ENCODE measurements at regions not wholly inside any gene's neighbourhood (a gene's known extent, or its start where the extent isn't known, plus 50 kb on each side); places are given as distances from the start of the nearest gene placed in this dataset.

GRCh38 chr4:186441502-186441901 is 113.9 kb downstream of the MTNR1A start:
- no peak overlapping the region for H3K4me3 ChIP-seq (ENCODE audit: low read depth, low read length)
- CTCF ChIA-PET: no interaction called here
- no peaks in the 10 kb centered on the region for H3K27me3 ChIP-seq (replicated peaks; ENCODE audit: control insufficient read depth, insufficient read depth, low read length)
- Mint-ChIP-seq H3K4me1 (ENCODE audit: low read depth, unreplicated experiment) (peaks cover 6% of the 10 kb centered on the region), H3K9me3 (ENCODE audit: unreplicated experiment) (peaks cover 16% of the 10 kb centered on the region), H3K27ac (ENCODE audit: unreplicated experiment) (no peak overlapping the region), H3K4me3 (ENCODE audit: unreplicated experiment) (no peak overlapping the region), H3K36me3 (ENCODE audit: insufficient read depth, unreplicated experiment) (no peaks in the 10 kb centered on the region), H3K27me3 (ENCODE audit: insufficient read depth, unreplicated experiment) (peaks cover 16% of the 10 kb centered on the region)
- no peaks in the 10 kb centered on the region for H3K36me3 ChIP-seq (ENCODE audit: control insufficient read depth, insufficient read depth, low read length)
- intact Hi-C loops (cut with micrococcal nuclease; ENCODE audit: unreplicated experiment): no loop called here
- DNase-seq: no peak
- no peaks in the 10 kb centered on the region for H3K9me3 ChIP-seq
- no peak for TF ChIP-seq CTCF (IDR thresholded peaks at IDR 0.05; ENCODE audit: insufficient read depth in 1 of 2, low read depth in 1 of 2, low read length in 1 of 2, severe bottlenecking in 1 of 2, unreplicated experiment in 1 of 2)
- no peaks in the 10 kb centered on the region for H3K4me1 ChIP-seq
- POLR2A ChIA-PET: no interaction called here
- BruUV-seq (replicated peaks): no TSS peak

- no peak for DNase-seq
- Histone ChIP-seq H3K4me1 (no peaks in the 10 kb centered on the region), H3K4me3 (ENCODE audit: low read depth, low read length) (no peak overlapping the region), H3K36me3 (ENCODE audit: control insufficient read depth, insufficient read depth, low read length) (no peaks in the 10 kb centered on the region), H3K9me3 (no peaks in the 10 kb centered on the region), H3K27me3 (replicated peaks; ENCODE audit: control insufficient read depth, insufficient read depth, low read length) (no peaks in the 10 kb centered on the region)
- Mint-ChIP-seq H3K9me3 (ENCODE audit: unreplicated experiment) (no peaks in the 10 kb centered on the region), H3K36me3 (ENCODE audit: insufficient read depth, unreplicated experiment) (no peaks in the 10 kb centered on the region), H3K27ac (ENCODE audit: unreplicated experiment) (no peak overlapping the region), H3K27me3 (ENCODE audit: insufficient read depth, unreplicated experiment) (no peaks in the 10 kb centered on the region), H3K4me3 (ENCODE audit: unreplicated experiment) (no peak overlapping the region), H3K4me1 (ENCODE audit: low read depth, unreplicated experiment) (no peaks in the 10 kb centered on the region)
- no TSS peak for BruUV-seq (replicated peaks)
- ChIA-PET CTCF (no interaction called here), POLR2A (no interaction called here)
- no peak for TF ChIP-seq CTCF (IDR thresholded peaks at IDR 0.05; ENCODE audit: insufficient read depth in 1 of 2, low read depth in 1 of 2, low read length in 1 of 2, severe bottlenecking in 1 of 2, unreplicated experiment in 1 of 2)
- intact Hi-C loops (cut with micrococcal nuclease; ENCODE audit: unreplicated experiment): no loop called here
Measured at GRCh38 chr4:186428481-186428880, 126.9 kb downstream of the MTNR1A start.

- no peak for TF ChIP-seq CTCF (IDR thresholded peaks at IDR 0.05; ENCODE audit: insufficient read depth in 1 of 2, low read depth in 1 of 2, low read length in 1 of 2, severe bottlenecking in 1 of 2, unreplicated experiment in 1 of 2)
- no peaks in the 10 kb centered on the region for H3K36me3 ChIP-seq (ENCODE audit: control insufficient read depth, insufficient read depth, low read length)
- intact Hi-C loops (cut with micrococcal nuclease; ENCODE audit: unreplicated experiment): no loop called here
- DNase-seq: no peak
- POLR2A ChIA-PET: no interaction called here
- Mint-ChIP-seq H3K36me3 (ENCODE audit: insufficient read depth, unreplicated experiment) (no peaks in the 10 kb centered on the region), H3K4me1 (ENCODE audit: low read depth, unreplicated experiment) (no peaks in the 10 kb centered on the region), H3K4me3 (ENCODE audit: unreplicated experiment) (no peak overlapping the region), H3K9me3 (ENCODE audit: unreplicated experiment) (no peaks in the 10 kb centered on the region), H3K27me3 (ENCODE audit: insufficient read depth, unreplicated experiment) (peaks cover under 1% of the 10 kb centered on the region), H3K27ac (ENCODE audit: unreplicated experiment) (no peak overlapping the region)
- BruUV-seq (replicated peaks): no TSS peak
- CTCF ChIA-PET: no interaction called here
- H3K27me3 ChIP-seq (replicated peaks; ENCODE audit: control insufficient read depth, insufficient read depth, low read length): no peaks in the 10 kb centered on the region
- H3K4me3 ChIP-seq (ENCODE audit: low read depth, low read length): no peak overlapping the region
- no peaks in the 10 kb centered on the region for H3K9me3 ChIP-seq
- H3K4me1 ChIP-seq: no peaks in the 10 kb centered on the region
Measured at GRCh38 chr4:186424745-186425144, 130.6 kb downstream of the MTNR1A start.

Data from Caco-2 (cell line).